IPS-NIHi7 (cell line): ENCODE measurements at regions not wholly inside any gene's neighbourhood (a gene's known extent, or its start where the extent isn't known, plus 50 kb on each side); places are given as distances from the start of the nearest gene placed in this dataset.
A peak's percentile ranks its signal among the peaks of the same experiment; 100 is the strongest.

Source experiments
- DNase-seq: peaks from one replicate; pipeline ENCODE4 v3.0.0; 2012; ENCODE audit warnings: mixed read lengths; ENCODE audit errors: extremely low spot score

DNA sequence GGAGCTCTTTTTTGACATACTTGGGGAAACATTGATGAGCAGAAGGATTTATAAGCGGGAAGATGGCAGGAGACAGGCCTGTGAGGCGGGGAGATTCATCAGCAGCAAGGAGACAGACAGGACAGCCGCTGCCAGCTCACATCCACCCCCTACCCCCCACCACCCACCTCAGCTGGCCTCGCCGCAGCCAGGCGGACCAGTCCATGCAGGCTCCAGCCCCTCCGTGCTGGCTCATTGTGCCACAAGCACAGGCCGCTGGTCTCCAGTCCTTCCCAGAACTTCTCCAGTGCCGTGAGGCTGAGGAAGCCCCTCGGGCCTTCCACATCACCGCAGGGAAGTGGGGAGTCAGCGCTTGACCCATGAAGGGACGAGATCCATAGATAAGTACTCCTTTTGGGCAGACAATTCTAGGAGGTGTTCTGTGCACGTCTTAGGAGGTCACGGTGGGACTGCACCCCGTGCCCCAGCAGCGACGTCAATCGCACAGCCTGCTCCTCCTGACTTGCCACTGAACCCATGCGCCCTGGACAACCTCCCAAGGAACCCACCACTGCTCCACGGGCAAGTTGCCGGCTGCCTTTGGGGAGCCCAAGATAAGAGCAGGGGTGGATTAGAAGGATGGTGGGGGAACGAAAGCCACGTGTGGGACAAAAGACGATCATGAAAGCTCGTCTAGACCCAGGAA, 323.6 kb downstream of the C16orf95 start:
- DNase-seq: no peak

DNA sequence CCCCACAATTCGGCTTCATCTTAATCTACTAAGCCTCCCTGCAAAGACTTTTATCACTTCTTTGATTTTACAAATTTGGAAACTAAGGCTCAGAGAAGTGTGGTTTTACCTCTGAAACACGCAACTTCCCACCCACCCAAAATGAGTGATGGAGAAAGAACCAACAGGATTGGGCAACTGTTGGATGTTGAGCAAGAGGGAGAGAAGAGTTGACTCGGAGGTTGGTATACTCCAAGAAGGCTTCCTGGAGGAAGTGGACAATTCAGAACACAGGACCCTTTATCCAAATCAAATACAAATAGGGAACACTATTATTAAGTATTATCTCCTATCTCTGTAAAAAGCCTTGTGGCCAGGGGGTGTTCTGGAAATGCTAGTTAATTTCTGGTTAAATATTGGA, 323.0 kb downstream of the C16orf95 start:
- no peak for DNase-seq

DNA sequence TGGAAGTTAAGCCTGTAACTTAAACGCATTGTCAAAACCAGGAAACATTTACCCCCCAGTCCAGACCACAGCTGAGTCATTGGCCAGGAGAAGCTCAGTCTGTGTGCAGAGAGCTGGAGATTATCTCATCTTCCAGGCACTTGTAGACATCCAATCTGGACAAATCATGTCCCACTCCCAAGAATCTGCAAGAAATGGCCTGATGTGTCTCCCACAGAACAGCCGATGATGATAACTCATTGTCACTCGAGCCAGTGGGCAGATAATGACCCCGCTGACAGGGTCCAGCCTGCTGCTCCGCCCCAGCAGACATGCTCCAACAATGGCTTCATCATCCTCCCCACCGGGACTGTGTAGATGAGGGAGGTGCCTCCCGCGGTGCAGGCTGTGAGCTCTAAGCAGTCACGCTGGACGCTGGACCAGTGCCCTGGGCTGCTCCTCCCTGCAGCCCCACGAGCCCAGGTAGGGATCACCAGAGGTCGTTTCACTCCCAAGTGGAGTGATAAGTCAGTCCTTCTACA, 322.5 kb downstream of the C16orf95 start:
- peak; percentile 42 for DNase-seq

DNA sequence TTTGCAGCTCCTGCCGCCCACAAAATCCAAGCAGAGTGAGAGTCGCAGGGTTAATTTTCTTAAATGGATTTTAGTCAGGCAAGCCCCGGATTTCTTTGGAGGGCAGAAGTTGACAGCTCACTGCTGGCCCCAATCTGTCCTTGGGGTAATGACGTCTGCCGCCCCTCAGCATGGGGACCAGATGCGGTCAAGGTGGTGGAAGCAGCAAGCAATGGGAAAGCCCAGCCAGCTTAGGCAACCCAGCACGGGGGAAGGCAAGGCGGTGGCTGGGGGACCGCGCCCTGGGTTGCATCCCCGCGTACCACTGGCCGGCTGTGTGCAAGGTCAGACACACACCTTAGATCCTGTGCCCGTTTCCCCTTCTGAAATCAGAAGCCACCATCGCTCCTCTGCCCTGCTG, 321.7 kb downstream of the C16orf95 start:
- DNase-seq: no peak

DNA sequence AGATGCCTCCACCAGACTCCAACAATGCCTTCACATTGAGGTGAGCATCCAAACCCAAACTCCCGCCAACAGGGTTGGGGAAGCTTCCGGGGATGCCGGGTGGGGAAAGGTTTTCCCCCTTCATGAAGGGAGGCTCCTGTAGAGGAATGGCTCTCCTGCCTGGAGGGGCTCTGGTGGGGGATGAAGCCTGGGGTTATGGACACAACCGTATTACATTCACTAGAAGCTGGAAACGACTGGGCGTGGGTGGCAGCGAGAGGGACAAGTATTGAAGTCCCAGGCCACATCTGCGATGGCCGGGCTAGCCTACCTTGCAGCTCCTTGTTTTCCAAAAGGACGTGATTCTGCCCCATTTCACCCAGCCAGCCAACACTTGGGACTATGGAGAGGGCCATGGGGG, 321.1 kb downstream of the C16orf95 start:
- DNase-seq: no peak

DNA sequence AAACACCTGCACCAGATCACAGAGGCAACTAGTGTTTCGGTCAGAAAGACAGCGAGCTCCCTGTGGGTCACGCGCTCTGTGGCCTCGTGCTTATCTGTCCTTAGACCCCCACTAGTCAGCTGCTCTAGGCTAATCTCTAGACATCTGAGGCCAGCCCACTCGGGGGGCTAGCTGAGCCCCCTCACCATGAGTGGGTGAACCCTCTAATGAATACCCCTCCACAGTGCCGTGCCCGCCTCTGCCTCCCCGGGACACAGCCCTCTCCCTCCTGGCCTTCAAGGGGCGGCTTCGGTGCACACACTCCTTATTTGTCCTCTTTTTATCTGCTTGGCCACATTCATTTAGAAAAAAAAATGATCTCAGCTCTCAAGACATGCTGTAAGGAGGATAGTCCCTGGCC, 320.1 kb downstream of the C16orf95 start:
- DNase-seq: no peak

DNA sequence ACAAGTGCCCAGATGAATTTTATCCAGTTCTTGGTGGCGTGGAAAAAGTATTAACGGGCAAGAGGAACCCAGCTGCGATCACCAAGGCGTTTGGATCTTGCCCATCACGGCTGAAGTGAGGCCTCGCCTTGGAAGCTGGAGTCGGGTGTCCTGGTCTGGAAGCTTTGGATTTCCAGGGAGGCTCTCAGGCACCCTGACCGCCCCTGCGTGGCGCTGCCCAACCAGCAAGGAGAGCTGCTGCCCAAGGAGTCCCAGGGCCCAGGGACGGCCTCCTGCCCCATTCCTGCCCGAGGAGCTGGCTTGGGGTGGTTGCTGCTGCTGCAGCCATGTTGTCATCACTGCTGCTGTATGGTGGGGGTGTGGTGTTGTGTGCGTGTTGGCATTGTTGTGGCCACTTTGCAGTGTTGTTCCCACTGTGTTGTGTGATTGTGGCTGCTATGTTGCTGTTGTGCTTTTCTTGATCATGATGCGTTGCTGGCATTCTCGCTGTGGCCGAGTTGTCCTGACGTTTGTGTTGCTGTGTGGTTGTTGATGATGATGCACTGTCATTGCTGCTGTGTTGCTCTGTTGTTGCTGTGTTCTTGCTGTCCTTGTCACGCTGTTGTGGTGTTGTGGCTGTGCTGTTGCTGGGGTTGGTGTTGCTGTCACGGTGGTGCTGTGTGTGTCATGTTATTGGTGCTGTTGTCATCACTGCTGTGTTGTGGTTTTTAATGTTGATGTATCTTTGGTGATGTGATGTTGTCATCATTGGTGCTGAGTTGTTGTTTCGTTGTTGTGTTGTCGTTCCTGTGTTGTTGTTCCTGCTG, 318.8 kb downstream of the C16orf95 start:
- DNase-seq: no peak

DNA sequence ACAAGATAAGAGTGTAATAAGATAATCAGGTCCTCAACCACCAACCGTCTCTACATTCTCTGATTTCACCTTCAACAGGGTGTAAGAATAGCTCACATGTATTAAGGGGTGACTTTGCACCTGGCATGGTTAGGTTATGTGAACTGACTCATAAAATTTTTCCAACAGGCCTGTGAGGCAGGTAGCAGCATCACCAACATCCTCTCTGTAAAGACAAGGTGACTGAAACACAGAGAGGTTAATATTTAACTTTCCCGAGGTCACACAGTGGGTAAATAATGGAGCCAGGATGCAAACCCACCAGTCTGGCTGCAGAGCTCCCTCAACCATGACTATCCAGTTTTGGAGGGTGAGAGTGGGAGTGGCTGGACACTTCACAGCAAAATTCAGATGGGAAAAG, 317.2 kb downstream of the C16orf95 start:
- DNase-seq: no peak

DNA sequence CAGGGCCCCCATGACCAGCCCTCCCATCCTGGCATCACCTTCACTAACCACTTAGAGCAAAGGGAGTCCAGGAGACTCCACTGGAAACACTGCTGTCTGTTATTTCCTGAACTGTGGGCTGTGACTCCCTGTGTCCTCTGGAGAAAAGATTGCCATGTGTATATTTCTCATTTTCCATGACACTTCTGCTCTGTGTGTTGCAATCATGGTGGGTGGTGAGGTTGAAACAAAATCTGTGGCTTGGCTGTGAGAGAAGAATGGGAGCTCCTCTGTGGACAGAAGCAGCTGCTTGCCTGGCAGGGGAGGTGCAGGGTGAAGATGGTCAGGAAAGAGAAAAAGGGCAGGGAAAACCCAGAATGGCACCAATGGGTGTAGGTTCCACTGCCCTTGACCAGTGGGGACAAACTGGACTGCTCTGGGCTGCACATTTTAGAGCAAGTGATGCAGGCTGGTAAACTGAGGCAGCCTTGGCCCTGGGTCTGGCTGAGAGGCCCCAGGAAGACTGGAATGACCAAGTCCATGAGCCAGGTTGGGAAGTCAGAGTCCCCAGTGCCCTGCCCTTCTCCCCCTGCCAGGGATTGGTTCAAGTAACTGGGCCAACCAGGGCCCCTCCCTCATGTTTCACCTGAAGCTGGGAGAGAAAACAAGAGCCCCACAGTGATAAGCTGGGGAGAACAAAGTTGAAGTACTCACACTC, 314.3 kb downstream of the C16orf95 start:
- DNase-seq: no peak

DNA sequence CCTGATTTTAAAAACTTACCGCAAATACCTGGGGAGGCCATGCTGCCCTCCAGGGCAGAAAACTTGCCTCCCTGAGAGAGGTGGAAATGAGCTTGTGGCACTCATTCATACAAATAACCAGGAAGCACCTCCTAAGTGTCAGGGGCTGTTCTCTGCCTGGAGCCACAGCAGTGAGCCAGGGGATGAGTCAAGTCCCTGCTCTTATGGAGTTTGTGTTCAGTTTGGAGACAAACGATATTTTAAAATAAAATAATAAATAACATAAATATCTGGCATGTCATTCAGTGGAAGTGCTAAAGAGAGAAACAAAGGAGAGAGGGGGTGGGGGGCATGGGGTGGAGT, 313.8 kb downstream of the C16orf95 start:
- DNase-seq: no peak

DNA sequence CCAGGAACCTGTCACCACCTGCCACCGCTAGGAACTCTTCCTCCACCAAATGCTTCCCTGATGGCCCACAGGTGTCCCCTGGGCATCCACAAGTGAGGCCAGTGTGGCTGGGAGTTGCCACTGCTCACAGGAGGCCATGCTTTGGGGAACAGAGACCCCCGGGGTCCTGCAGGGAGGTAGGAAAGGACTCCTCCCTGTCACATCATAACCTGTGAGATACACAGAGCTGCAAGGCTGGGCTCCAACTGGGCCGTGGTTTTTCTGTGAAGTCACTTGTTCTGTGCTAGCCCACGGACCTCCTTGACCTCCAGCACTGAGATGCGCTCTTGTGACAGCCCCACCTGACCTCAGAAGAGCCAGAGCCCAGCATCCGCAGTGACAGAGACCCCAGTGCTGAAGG, 311.2 kb downstream of the C16orf95 start:
- DNase-seq: no peak

DNA sequence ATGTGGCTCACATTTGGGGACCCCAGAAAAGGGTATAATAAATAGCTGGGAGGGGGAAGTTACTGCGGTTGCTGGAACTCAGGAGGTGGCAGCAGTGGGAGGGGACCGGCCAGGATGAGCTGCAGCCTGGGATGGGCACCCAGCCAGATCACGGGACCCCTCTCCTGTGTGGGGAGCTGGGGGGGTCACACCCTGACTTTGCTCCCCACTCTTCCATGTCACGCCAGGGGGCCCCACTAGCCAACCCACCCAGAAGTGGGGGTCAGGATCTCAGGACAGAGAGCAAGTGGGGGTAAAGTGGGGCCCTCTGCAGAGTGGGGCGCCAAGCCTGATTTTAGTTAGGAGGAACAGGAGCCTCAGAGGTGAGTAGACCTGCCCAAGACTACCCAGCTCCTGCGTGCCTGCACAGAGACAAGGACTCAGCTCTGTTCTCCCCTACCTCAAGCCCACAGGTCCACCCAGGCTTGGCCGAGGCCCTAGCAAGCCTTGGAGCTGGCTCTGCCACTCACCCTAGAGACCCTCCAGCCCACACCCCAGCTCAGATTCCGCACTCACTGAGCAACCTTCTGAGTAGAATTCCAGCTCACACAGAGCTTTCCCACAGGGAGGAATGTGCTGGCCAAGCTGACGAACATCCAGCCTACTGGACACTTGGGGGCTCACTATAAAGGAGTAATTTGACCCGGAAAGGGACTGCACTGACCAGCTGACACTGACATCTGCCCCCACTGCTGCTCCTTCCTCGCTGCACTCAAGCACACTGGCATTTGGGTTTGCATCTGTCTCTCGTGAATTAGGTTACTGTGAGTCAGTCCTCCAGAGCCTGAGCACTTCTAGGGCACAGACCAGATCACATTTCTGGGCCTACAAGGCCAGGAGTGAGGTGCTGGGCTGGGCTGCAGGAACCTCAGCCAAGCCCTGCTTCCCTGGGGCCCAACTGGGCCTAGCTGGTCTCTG, 310.1 kb downstream of the C16orf95 start:
- DNase-seq: no peak

DNA sequence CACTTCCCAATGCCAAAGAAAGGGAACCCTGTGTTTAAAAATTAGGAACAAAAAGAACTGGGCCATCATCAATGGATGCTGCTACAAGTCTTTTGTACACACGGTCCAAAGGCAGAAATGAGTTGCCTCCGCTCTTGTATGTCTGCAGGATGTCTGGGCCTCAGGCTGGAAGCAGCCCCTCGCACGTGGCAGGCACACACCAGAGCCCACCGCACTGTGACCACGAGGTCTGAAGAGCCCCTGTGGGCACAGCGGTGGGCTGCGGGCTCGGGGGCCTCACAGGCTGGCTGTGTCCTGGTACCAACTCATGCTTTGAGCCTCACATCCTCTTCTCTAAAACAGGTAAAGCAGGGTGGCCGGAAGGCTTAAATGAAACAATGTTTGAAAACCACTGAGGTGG, 309.3 kb downstream of the C16orf95 start:
- DNase-seq: no peak

DNA sequence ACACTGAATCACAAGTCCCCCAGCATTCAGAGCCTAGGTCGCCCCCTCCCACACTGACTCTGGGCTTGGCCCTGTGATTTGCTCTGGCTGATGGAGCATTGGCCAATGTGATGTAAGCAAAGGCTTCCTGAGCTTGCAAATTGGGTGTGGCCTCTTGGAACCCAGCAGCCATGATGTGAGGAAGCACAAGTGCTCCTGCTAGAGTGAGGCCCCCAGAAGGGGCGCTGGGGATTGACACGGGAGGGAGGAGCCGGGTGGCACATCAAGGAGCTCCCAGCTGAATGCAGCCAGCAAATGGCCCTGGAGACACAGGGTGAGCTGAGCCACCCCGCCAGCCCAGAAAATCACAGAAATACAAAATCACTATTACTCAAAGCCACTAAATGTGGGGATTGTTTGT, 308.5 kb downstream of the C16orf95 start:
- no peak for DNase-seq

DNA sequence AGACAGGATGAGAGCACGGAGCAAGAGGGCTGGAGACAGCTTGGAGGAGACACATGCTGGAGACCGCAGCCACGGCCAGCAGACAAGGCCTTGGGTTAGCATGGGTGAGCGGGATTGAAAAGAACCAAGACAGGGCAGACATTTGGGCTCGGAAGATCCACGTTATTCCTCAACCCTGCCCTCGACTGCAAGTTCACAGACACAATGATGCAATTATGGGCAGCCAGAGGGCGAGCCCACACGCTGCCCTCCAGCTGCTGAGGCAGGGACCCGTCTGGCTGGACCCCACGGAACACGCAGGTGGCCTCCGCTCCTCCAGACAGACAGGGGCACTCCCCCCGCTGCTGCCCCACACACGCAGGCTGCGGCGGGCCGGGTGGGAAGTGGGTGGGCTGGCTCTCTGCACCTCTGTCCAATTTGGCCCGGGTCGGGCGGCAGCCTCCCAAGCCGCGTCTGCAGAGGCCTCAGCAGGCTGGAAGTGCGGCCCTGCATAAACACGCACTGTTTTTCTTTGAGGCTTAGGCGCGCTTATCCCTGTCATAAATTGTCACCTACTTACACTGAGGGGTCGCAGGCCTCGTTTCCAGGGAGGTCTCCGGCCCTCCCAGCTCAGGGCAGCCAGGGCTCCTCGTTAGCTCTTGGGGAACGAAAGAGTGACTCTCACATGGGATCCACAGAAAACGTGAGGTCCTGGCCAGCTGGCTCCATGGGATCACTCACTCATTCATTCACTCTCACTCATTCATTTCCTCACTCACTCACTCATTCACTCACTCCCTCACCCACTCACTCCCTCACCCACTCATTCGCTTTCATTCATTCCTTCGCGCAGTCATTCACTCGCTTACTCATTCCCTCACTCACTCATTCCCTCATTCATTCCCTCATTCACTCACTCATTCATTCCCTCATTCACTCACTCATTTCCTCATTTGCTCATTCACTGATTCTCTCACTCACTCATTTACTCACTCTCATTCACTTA, 303.9 kb downstream of the C16orf95 start:
- DNase-seq: no peak

DNA sequence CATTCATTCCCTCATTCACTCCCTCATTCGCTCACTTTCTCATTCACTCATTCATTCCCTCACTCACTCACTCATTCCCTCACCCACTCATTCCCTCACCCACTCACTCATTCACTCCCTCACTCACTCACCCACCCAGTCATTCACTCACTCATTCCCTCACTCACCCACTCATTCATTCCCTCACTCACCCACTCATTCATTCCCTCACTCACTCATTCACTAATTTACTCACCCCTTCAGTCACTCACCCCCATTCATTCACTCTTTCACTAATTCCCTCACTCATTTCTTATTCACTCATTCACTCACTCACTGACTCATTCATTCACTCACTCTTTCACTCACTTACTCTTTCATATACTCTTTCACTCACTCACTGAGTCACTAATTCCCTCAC, 303.1 kb downstream of the C16orf95 start:
- no peak for DNase-seq

DNA sequence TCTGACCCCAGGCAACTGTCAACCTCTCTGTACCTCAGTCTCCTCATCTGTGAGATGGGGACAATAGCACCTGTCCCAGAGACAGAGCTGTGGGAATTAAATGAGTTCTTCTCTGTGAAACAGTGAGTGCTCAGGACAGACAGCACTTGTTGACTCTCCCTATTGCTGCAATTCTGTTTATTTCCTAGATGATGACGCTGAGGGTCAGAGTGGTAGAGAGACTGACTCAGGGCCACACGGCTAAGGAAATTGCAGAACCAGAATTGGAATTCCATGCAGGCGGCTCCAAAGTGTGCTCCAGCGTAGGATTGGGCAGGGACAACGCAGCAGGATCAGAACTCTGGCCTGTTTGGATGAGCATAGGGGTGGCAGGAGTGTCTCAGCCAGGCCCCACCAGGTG, 302.2 kb downstream of the C16orf95 start:
- DNase-seq: no peak

DNA sequence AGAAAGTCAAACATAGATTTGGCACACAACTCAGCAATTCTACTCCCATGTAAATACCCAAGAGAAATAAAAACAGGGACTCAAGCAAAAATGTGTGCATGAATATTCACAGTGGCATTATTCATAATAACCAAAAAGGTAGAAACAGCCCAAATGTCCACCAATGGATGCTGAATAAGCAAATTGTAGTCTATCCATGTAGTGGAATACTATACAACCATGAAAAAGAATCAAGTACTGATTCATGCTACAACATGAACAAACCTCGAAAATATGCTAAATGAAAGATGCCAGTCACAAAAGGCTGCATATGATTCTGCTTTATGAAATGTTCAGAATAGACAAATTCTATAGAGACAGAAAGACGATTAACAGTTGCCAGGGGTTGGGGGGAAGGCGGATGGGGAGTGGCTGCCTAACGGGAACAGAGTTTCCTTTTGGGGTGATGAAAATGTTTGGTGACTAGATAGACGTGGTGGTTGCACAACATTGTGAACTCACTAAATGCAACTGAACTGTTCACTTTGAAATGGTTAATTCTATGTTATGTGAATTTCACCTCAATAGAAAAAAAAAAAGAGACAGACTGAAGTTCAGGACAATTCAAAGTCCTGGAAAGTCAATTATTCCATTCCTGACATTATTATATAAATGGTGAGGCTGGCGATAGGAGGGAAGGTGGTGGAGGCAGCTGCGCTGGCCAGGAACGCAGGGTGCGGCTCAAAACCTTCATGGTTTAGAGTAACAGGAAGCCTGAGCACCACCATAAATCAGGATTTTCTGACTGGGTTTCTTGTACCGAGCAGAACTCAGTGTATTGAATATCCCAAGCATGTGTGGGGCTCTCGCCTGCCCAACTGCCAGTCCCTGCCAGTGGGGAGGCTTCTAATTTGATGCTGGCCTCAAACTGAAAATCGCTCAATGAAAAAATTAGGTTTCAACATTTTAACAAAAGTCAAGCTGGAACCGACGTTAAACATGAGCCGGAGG, 300.9 kb downstream of the C16orf95 start:
- DNase-seq: no peak

DNA sequence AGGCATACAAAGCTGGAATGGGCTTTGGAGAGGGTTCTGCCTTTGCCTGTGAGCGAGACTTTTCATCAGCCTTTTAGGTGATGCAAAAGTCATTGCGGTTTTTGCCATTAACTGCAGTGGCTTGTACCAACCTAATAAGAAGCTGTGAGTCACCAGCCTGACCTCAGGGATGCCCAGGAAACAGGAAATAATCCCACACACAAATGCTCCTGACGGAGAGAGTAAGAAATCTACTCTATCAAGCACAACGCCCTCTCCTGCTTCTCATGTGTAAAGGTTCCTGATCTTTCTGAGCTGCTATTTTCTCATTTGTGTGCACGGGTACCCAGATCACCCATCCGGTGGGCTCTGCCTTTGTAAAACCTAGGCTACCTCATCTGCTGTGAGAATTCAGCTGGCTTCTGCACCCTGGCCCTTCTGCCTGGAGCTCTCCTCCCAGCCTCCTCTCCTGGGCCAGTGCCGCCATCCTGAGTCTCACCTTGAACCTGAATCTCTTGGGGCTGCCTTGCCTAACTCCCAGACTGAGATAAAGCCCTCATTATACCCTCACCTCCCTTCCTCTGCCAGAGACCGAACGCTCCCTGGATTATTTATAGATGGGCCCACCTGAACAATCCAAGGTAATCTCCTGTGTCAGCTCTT, 299.7 kb downstream of the C16orf95 start:
- DNase-seq: peak; percentile 57
